HCT116 (cell line): ENCODE measurements at regions not wholly inside any gene's neighbourhood (a gene's known extent, or its start where the extent isn't known, plus 50 kb on each side); places are given as distances from the start of the nearest gene placed in this dataset.

Experiments
- ATAC-seq: fragments of 200-7000 bp; cut with Tn5 transposase; 2 replicates; pipeline ENCODE4 v1.9.1; 2020; ENCODE audit warnings: mild to moderate bottlenecking, moderate library complexity
- BruUV-seq: library from RNA; stranded (reverse); fragments of 400-500 nt; replicated peaks from 2 replicates; lab custom pipeline; 2021; lab: Mats Ljungman, UMichigan
- CTCF ChIA-PET: fragments of 300-600 bp; sonication (Branson Sonifier 250); formaldehyde crosslinking; loops from one replicate; lab custom pipeline; 2021; ENCODE audit warnings: antibody characterized with exemption; lab: Charles Lee
- POLR2A ChIA-PET: fragments of 300-600, 350-600 bp; sonication (Branson Sonifier 250); formaldehyde crosslinking; loops from one replicate; lab custom pipeline; 2021; ENCODE audit warnings: antibody characterized with exemption; lab: Charles Lee
- RAD21 ChIA-PET, 2 experiments: fragments of 300-600 bp; sonication (Branson Sonifier 250); formaldehyde crosslinking; loops; one replicate each; lab custom pipeline; 2023; ENCODE audit warnings: low total read pairs in 2 of 2; ENCODE audit not compliant: uncharacterized antibody in 2 of 2, unreplicated experiment in 2 of 2, low non-redundant PET in 1 of 2; lab: Charles Lee
- DNase-seq: peaks from one replicate; pipeline ENCODE4 v3.0.0-alpha.2; 2010; ENCODE audit warnings: low read depth, low spot score
- H2AFZ ChIP-seq: fragments of 200-600 bp; shearing (Covaris generic), sonication (generic); 2 replicates; pipeline ENCODE4 v1.6.1; 2017; ENCODE audit warnings: low read depth, mixed run types, mixed read lengths, antibody characterized with exemption, low read length; ENCODE audit not compliant: poor library complexity, severe bottlenecking
- H3K27ac ChIP-seq: 2 replicates; pipeline ENCODE4 v1.5.1; 2012; ENCODE audit warnings: low read depth, low read length
- H3K27me3 ChIP-seq: fragments of 200-600 bp; sonication (generic); 2 replicates; pipeline ENCODE4 v1.6.1; 2016; ENCODE audit warnings: mixed run types, low read length, mixed read lengths; ENCODE audit not compliant: insufficient read depth
- H3K36me3 ChIP-seq, 2 experiments: fragments of 200-500 bp in 1 of 2; fragments of 200-600 bp in 1 of 2; sonication (Bioruptor generic) in 1 of 2; sonication (generic) in 1 of 2; 2 replicates each; pipeline versions ENCODE4 v1.5.1 to v1.6.1; 2014 to 2016; ENCODE audit warnings: low read length in 2 of 2, inconsistent platforms in 1 of 2, mixed read lengths in 1 of 2, mixed run types in 1 of 2; ENCODE audit not compliant: insufficient read depth in 2 of 2, control insufficient read depth in 1 of 2
- H3K4me1 ChIP-seq, 2 experiments: fragments of 200-600 bp in 1 of 2; sonication (generic) in 1 of 2; 2 replicates each; pipeline versions ENCODE4 v1.5.1 to v1.6.1; 2012 to 2017; ENCODE audit warnings: low read length in 2 of 2, inconsistent platforms in 1 of 2, mild to moderate bottlenecking in 1 of 2, mixed read lengths in 1 of 2, mixed run types in 1 of 2, moderate library complexity in 1 of 2; ENCODE audit not compliant: insufficient read depth in 2 of 2, control insufficient read depth in 1 of 2
- H3K4me2 ChIP-seq: fragments of 200-600 bp; sonication (generic); 2 replicates; pipeline ENCODE4 v1.6.1; 2017; ENCODE audit warnings: mixed run types, low read length, mixed read lengths
- H3K4me3 ChIP-seq, 2 experiments: fragments of 200-600 bp in 1 of 2; sonication (generic) in 1 of 2; replicated peaks in 1 of 2; 2 replicates each; pipeline ENCODE4 v1.5.1; 2011 to 2016; ENCODE audit warnings: low read length in 2 of 2, control low read depth in 1 of 2, low read depth in 1 of 2, mild to moderate bottlenecking in 1 of 2, mixed read lengths in 1 of 2, mixed run types in 1 of 2
- H3K79me2 ChIP-seq: fragments of 200-600 bp; sonication (generic); 2 replicates; pipeline ENCODE4 v1.6.1; 2017; ENCODE audit warnings: mild to moderate bottlenecking, mixed run types, low read length, moderate library complexity, mixed read lengths; ENCODE audit not compliant: insufficient read depth
- H3K9ac ChIP-seq: fragments of 200-600 bp; sonication (generic); 2 replicates; pipeline ENCODE4 v1.6.1; 2016; ENCODE audit warnings: low read length, mixed read lengths
- H3K9me2 ChIP-seq: fragments of 200-600 bp; sonication (generic), shearing (Covaris generic); 2 replicates; pipeline ENCODE4 v1.6.1; 2017; ENCODE audit warnings: mixed run types, mild to moderate bottlenecking, moderate library complexity; ENCODE audit not compliant: insufficient read depth
- H3K9me3 ChIP-seq, 2 experiments: fragments of 200-500 bp in 1 of 2; fragments of 200-600 bp in 1 of 2; sonication (Bioruptor generic) in 1 of 2; sonication (generic) in 1 of 2; 2 replicates each; pipeline ENCODE4 v1.6.1; 2014 to 2017; ENCODE audit warnings: low read length in 2 of 2, mixed read lengths in 2 of 2, inconsistent platforms in 1 of 2, low read depth in 1 of 2, mild to moderate bottlenecking in 1 of 2, mixed run types in 1 of 2, moderate library complexity in 1 of 2; ENCODE audit not compliant: control insufficient read depth in 1 of 2, insufficient read depth in 1 of 2
- H4K20me1 ChIP-seq: fragments of 200-600 bp; sonication (generic), shearing (Covaris generic); 2 replicates; pipeline ENCODE4 v1.6.1; 2017; ENCODE audit warnings: mixed run types, mild to moderate bottlenecking, moderate library complexity; ENCODE audit not compliant: insufficient read depth
- CEBPB ChIP-seq: IDR thresholded peaks from 2 replicates; pipeline ENCODE4 v1.6.1; 2012; ENCODE audit warnings: low read depth
- EGR1 ChIP-seq: IDR thresholded peaks from 2 replicates; pipeline ENCODE4 v1.6.1; 2012; ENCODE audit warnings: low read depth
- ELF1 ChIP-seq: IDR thresholded peaks from 2 replicates; pipeline ENCODE4 v1.6.1; 2012; ENCODE audit warnings: low read depth, borderline replicate concordance
- EZH2 ChIP-seq: fragments of 200-600 bp; sonication (generic); IDR thresholded peaks from 2 replicates; pipeline ENCODE4 v1.6.1; 2017; ENCODE audit warnings: antibody characterized with exemption, mixed run types
- FOSL1 ChIP-seq: IDR thresholded peaks from 2 replicates; pipeline ENCODE4 v1.6.1; 2012; ENCODE audit warnings: low read depth
- JUND ChIP-seq: IDR thresholded peaks from 2 replicates; pipeline ENCODE4 v1.6.1; 2012
- POLR2AphosphoS5 ChIP-seq: IDR thresholded peaks from 2 replicates; pipeline ENCODE4 v1.6.1; 2011; ENCODE audit warnings: mild to moderate bottlenecking, low read depth, low read length, moderate library complexity
- SIN3A ChIP-seq: IDR thresholded peaks from 2 replicates; pipeline ENCODE4 v1.6.1; 2012; ENCODE audit warnings: low read depth
- SP1 ChIP-seq: IDR thresholded peaks from 2 replicates; pipeline ENCODE4 v1.6.1; 2012; ENCODE audit warnings: low read depth
- TCF7L2 ChIP-seq: IDR thresholded peaks from 2 replicates; pipeline ENCODE4 v1.7.0; 2011; ENCODE audit warnings: borderline replicate concordance, inconsistent platforms; ENCODE audit not compliant: insufficient read depth, insufficient read length; ENCODE audit errors: extremely low read depth
- YY1 ChIP-seq: IDR thresholded peaks from 2 replicates; pipeline ENCODE4 v1.6.1; 2011; ENCODE audit warnings: low read length, low read depth, moderate library complexity, mild to moderate bottlenecking; ENCODE audit not compliant: insufficient replicate concordance; ENCODE audit errors: extremely low read depth
- ZNF274 ChIP-seq: fragments of 200-500 bp; sonication (Bioruptor generic); IDR thresholded peaks from 2 replicates; pipeline ENCODE4 v1.6.1; 2014; ENCODE audit warnings: mild to moderate bottlenecking, low read depth, low read length, inconsistent platforms
- intact Hi-C: fragments of 100-400 bp; cut with micrococcal nuclease; formaldehyde crosslinking; loops from 2 replicates; pipeline ENCODE4 v1.10.0; 2022
- TF ChIP-seq, protein P1 (sequence below): IDR thresholded peaks from 2 replicates; pipeline ENCODE4 v1.6.1; 2012
- TF ChIP-seq, protein P2 (sequence below): IDR thresholded peaks from 2 replicates; pipeline ENCODE4 v1.6.1; 2012; ENCODE audit warnings: low read depth
- TF ChIP-seq, protein P3 (sequence below), 3 experiments: fragments of 200-600 bp in 1 of 3; sonication (generic) in 1 of 3; IDR thresholded peaks in 2 of 3; conservative IDR thresholded peaks in 1 of 3; 2 replicates each; pipeline ENCODE4 v1.5.1; 2012 to 2017; ENCODE audit warnings: low read depth in 2 of 3, low read length in 2 of 3, antibody characterized with exemption in 1 of 3, borderline replicate concordance in 1 of 3, control low read depth in 1 of 3, mild to moderate bottlenecking in 1 of 3, mixed read lengths in 1 of 3, mixed run types in 1 of 3, moderate library complexity in 1 of 3; ENCODE audit not compliant: insufficient read depth in 1 of 3
- TF ChIP-seq, protein P4 (sequence below): IDR thresholded peaks from 2 replicates; pipeline ENCODE4 v1.6.1; 2012

DNA sequence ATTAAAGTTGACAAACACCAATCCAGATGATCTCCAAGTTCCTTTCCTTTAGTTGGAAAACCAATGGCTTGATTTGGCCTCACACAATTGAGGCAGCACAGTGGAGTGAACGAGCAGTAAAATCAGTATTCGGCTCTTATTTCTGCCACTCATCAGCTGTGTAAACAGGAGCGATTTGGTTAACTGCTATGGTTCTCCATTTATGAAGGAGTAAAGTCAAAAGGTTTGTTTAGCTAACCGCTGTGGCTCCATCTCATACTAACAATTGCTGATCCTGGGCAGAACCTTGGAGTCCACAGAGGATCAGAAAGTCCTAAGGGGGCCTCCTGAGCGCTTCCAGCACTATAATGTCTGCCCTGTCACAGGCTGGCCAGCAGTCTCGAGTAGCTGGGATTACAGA, 54.5 kb upstream of the EXOC1L start:
- H3K27ac ChIP-seq = no peak overlapping the region
- RAD21 ChIA-PET = no interaction called here
- DNase-seq (no peak), ATAC-seq (no peak)
- no peak overlapping the region for H3K9ac ChIP-seq
- no TSS peak for BruUV-seq
- POLR2A ChIA-PET = no interaction called here
- no peaks in the 10 kb centered on the region for H3K79me2 ChIP-seq
- H3K36me3 ChIP-seq = no peaks in the 10 kb centered on the region
- H4K20me1 ChIP-seq = no peaks in the 10 kb centered on the region
- TF ChIP-seq, protein P1, sequence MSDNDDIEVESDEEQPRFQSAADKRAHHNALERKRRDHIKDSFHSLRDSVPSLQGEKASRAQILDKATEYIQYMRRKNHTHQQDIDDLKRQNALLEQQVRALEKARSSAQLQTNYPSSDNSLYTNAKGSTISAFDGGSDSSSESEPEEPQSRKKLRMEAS = no peak
- no peak for TF ChIP-seq YY1
- intact Hi-C loops = no loop called here
- H3K9me2 ChIP-seq = no peaks in the 10 kb centered on the region; the same call in 1 of the 2 replicates
- no peak overlapping the region for H3K4me3 ChIP-seq
- CTCF ChIA-PET = no interaction called here
- H2AFZ ChIP-seq = no peak overlapping the region
- H3K4me2 ChIP-seq = no peak overlapping the region
- no peaks in the 10 kb centered on the region for H3K27me3 ChIP-seq
- peaks cover 0 to 5% of the 10 kb centered on the region in 2 experiments; a peak in 1 of 4 replicates for H3K4me1 ChIP-seq
- no peaks in the 10 kb centered on the region for H3K9me3 ChIP-seq

DNA sequence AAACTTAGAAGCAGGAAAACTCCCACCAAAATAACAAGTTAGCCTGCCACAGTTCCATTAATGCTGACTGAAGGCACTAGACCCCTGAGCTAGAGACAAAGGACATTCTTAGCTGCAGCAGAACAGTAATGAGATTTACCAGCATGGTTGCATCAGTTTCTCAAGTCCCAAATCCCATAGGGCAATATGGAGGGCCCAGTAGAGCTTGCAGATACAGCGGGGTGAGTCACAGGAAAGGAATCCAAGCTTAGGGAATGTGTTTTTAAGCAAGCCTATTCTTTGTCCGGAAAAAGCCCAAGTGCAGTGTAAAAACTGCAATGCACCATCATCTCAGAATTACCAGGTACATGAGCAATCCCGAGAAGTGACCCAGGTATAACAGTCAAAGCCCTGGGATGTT, 51.3 kb upstream of the EXOC1L start:
- H3K4me3 ChIP-seq = no peak overlapping the region
- CTCF ChIA-PET = no interaction called here
- RAD21 ChIA-PET = no interaction called here
- no peaks in the 10 kb centered on the region for H4K20me1 ChIP-seq
- H3K4me2 ChIP-seq = no peak overlapping the region
- ATAC-seq (no peak), DNase-seq (no peak)
- no peaks in the 10 kb centered on the region for H3K36me3 ChIP-seq
- no peak overlapping the region for H2AFZ ChIP-seq
- intact Hi-C loops = no loop called here
- H3K27ac ChIP-seq = no peak overlapping the region
- H3K9me2 ChIP-seq = no peaks in the 10 kb centered on the region; the same call in 1 of the 2 replicates
- H3K9ac ChIP-seq = no peak overlapping the region
- H3K27me3 ChIP-seq = no peaks in the 10 kb centered on the region
- POLR2A ChIA-PET = no interaction called here
- no peaks in the 10 kb centered on the region for H3K79me2 ChIP-seq
- peaks cover 0 to 5% of the 10 kb centered on the region in 2 experiments; a peak in 1 of 4 replicates for H3K4me1 ChIP-seq
- H3K9me3 ChIP-seq = no peaks in the 10 kb centered on the region
- BruUV-seq = no TSS peak
- TF ChIP-seq ZNF274 (no peak), SIN3A (no peak), POLR2AphosphoS5 (no peak), SP1 (no peak), ELF1 (no peak), EGR1 (no peak), TCF7L2 (no peak), EZH2 (no peak), JUND (no peak), FOSL1 (no peak), YY1 (no peak), CEBPB (no peak)
- TF ChIP-seq, protein P2, sequence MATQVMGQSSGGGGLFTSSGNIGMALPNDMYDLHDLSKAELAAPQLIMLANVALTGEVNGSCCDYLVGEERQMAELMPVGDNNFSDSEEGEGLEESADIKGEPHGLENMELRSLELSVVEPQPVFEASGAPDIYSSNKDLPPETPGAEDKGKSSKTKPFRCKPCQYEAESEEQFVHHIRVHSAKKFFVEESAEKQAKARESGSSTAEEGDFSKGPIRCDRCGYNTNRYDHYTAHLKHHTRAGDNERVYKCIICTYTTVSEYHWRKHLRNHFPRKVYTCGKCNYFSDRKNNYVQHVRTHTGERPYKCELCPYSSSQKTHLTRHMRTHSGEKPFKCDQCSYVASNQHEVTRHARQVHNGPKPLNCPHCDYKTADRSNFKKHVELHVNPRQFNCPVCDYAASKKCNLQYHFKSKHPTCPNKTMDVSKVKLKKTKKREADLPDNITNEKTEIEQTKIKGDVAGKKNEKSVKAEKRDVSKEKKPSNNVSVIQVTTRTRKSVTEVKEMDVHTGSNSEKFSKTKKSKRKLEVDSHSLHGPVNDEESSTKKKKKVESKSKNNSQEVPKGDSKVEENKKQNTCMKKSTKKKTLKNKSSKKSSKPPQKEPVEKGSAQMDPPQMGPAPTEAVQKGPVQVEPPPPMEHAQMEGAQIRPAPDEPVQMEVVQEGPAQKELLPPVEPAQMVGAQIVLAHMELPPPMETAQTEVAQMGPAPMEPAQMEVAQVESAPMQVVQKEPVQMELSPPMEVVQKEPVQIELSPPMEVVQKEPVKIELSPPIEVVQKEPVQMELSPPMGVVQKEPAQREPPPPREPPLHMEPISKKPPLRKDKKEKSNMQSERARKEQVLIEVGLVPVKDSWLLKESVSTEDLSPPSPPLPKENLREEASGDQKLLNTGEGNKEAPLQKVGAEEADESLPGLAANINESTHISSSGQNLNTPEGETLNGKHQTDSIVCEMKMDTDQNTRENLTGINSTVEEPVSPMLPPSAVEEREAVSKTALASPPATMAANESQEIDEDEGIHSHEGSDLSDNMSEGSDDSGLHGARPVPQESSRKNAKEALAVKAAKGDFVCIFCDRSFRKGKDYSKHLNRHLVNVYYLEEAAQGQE = no peak
- TF ChIP-seq, protein P3, sequence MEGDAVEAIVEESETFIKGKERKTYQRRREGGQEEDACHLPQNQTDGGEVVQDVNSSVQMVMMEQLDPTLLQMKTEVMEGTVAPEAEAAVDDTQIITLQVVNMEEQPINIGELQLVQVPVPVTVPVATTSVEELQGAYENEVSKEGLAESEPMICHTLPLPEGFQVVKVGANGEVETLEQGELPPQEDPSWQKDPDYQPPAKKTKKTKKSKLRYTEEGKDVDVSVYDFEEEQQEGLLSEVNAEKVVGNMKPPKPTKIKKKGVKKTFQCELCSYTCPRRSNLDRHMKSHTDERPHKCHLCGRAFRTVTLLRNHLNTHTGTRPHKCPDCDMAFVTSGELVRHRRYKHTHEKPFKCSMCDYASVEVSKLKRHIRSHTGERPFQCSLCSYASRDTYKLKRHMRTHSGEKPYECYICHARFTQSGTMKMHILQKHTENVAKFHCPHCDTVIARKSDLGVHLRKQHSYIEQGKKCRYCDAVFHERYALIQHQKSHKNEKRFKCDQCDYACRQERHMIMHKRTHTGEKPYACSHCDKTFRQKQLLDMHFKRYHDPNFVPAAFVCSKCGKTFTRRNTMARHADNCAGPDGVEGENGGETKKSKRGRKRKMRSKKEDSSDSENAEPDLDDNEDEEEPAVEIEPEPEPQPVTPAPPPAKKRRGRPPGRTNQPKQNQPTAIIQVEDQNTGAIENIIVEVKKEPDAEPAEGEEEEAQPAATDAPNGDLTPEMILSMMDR (IDR thresholded peaks at IDR 0.05 in 2 of 3, conservative IDR thresholded peaks at IDR 0.05 in 1 of 3; ENCODE audit: borderline replicate concordance in 1 of 3, insufficient read depth in 1 of 3, low read depth in 2 of 3, low read length in 2 of 3) = no peak
- TF ChIP-seq, protein P4, sequence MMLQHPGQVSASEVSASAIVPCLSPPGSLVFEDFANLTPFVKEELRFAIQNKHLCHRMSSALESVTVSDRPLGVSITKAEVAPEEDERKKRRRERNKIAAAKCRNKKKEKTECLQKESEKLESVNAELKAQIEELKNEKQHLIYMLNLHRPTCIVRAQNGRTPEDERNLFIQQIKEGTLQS = no peak
